HG02763 (cell line): ENCODE measurements at regions not wholly inside any gene's neighbourhood (a gene's known extent, or its start where the extent isn't known, plus 50 kb on each side); places are given as distances from the start of the nearest gene placed in this dataset.

Experiments
- ATAC-seq: cut with Tn5 transposase; IDR thresholded peaks from one replicate; pipeline ENCODE4 v1.9.1; 2021; ENCODE audit warnings: mild to moderate bottlenecking, moderate library complexity; ENCODE audit not compliant: unreplicated experiment

GRCh38 chr6:14252271-14252850 lies 134.8 kb downstream of the CD83 start:
- ATAC-seq: no peak

DNA sequence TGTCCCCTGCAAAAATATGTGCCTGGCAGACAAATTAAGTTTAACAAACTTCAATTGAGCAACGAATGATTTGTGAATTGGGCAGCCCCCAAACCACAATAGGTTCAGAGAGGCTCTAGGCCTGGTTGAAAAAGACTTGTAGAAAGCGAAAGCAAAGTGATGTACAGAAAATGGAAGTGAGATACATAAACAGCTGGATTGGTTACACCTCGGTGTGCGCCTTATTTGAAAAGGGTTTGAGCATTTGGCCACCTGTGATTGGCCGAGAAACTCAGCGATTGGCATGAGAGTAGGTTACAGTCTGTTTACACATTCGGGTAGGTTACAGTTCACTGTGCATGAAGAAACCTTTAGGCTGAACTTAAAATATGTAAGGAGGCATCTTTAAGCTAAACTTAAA lies 136.9 kb downstream of the CD83 start:
- peak; percentile 85 for ATAC-seq

DNA sequence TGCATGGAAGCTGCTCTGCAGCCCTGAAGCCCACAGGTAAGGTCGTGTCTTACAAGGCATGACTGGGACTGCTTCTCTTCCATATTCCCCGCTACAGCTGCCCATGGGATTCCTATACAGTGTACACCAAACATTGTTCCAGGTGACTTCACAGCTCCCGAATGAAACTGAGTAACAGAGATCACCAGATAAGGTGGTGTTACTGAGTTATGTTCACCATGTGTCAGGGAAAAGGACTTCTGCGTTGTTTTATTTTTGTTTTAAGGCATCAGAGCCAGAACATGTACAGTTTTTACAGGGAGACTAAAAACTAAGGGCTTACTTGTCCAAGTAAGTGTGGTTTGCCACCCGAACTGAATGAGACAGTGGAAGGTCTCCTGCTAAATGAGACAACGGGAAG lies 138.3 kb downstream of the CD83 start:
- no peak for ATAC-seq

DNA sequence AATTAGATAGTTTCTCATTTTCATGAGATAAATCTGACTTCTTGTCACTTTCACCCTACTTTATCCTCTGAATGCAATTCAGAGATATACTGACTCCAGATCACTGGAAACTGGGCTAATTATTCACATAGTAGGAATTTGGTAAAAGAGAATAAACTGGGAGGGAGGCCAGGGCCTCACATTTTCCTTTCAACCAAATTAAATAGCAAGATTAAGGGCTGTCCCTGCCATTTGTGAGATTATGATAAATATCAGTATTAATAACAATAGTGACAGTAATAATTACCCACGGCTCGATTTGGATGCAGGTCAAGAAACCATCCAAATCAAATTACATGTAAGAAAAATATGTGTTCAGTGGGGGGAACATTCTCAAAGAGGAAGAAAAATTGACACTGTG lies 140.5 kb downstream of the CD83 start:
- no peak for ATAC-seq

- ATAC-seq: no peak
Observed at GRCh38 chr6:14258695-14259593, 141.4 kb downstream of the CD83 start.

DNA sequence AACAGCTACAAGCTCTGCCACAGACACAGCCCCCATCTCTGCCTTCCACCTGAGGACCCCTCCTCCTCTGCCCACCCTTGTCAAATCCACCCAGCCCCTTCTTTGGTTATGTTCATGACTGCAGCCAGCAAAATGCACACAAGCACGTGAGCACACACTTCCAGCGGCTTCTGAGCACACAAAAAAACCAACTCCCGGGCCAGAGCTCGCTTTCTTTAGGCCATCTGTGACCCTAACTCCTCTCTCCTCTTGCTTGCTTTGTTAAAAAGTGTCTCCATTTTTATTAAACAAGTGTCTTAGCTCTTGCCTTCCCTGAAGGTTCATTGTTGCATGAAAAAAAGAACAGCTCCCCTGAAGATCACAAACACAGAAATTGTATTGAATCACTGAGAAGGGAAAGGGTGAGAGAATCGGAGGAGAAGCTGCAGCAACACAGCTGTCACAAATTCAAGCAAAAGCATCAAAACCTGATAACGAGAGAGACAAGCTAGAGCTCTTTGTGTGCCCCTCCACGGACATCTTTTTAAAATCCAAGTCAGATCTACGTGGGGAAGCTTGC lies 142.1 kb downstream of the CD83 start:
- no peak for ATAC-seq

DNA sequence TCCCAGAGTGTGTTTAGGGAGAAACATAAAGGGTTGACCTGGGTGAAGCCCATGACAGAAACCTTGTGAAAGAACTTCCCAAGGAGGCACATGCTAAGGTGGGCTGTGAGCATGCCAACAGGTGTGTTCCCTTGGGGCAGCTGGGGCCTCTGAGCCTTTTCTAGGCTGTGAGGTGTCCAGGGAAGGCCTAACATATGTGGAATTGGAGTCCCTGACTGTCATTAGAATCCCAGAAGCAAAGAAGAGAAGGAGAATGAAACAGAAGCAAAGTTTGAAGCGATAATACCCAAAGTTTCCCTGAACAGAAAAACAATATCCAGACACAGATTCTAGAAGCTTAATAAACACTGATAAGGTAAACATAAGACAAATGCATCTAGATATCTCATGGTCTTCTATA lies 143.3 kb downstream of the CD83 start:
- no peak for ATAC-seq

- no peak for ATAC-seq
Observed at GRCh38 chr6:14263881-14264424, 146.4 kb downstream of the CD83 start.

- no peak for ATAC-seq
Observed at GRCh38 chr6:14265049-14266021, 147.8 kb downstream of the CD83 start.

- ATAC-seq: no peak
Observed at GRCh38 chr6:14266266-14266665, 148.7 kb downstream of the CD83 start.

DNA sequence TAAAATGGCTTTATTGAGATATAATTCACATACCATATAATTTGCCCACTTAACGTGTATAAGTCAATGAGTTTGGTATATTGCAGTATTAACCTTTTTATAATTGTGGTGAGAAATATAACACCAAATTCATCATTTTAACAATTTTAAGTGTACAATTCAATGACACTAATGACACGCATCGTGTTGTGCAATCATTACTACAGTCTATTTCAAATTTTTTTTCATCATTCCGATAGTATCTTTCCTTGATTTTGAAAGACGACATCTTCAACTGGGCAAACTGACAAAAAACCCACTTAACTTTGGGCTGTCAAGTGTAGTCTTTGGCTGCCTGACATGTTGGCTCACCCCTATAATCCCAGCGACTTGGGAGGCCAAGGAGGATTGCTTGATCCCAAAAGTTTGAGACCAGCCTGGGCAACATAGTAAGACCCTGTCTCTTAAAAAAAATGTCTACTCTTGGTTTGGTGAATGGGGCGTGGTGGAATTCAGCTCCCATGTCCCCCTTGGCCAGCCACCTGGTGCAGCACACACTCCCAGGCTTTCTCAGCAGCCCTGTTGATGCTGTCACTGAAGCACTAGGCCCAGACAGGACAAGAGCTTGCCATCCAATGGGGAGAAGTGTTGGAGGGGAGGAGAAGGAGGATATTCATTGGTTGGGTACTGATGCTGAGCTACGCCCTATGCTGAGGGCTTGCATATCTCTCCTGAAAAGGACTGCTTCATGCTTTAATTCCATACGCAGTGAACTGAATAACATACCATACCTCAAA lies 150.5 kb downstream of the CD83 start:
- no peak for ATAC-seq

DNA sequence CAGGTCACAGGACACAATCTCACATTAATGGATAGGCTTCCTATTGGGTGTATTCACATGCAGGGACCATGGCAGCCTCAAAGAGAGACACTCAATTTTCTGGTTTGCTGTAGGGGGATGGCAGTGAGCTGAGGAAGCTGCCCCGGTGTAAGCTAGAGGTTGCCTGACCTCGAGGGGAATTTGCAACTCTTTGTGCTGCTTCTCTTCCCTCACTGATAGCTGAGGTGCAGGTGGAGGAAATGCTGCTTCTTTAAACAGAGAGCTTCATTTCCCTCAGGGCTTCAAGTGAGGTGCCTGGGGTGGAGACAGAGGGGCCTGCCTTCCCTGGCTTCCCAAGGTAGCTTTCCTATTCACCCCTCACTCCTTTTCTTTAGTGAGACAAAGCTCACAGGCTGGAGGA lies 151.9 kb downstream of the CD83 start:
- ATAC-seq: no peak

DNA sequence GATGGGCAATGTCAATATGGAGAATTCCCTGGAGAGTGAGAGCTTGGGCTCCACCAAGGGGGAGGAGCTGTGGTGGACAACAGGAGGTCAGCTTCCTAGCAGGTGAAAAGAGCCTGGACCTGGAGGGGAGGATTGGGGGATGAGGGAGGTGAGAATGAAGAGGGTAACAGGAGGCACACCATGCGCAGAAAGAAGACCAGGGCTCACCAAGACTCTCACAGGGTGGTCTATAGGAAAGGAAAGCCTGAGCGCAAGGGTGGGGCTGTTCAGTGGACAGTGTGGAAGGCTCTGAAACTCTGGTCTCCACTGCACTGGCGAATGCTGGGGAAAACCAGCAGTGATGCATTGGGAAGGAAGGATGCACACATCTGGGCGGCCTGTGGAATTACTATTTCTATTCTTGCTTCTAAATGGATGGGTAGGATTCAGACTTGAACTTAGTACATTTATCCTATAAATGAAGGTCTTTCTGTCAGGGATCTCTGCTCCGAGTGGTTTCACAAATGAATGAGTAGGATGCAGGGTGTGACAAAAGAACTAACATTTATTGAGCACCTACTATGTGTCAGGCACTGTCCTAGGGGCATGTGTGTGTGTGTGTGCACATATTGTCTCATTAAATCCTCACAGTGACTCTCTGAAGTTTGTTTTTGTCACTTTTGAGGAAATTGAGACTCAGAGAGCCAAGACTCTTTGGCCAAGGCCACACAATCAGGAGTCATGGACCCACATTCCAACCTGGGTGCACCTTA lies 152.7 kb downstream of the CD83 start:
- no peak for ATAC-seq

DNA sequence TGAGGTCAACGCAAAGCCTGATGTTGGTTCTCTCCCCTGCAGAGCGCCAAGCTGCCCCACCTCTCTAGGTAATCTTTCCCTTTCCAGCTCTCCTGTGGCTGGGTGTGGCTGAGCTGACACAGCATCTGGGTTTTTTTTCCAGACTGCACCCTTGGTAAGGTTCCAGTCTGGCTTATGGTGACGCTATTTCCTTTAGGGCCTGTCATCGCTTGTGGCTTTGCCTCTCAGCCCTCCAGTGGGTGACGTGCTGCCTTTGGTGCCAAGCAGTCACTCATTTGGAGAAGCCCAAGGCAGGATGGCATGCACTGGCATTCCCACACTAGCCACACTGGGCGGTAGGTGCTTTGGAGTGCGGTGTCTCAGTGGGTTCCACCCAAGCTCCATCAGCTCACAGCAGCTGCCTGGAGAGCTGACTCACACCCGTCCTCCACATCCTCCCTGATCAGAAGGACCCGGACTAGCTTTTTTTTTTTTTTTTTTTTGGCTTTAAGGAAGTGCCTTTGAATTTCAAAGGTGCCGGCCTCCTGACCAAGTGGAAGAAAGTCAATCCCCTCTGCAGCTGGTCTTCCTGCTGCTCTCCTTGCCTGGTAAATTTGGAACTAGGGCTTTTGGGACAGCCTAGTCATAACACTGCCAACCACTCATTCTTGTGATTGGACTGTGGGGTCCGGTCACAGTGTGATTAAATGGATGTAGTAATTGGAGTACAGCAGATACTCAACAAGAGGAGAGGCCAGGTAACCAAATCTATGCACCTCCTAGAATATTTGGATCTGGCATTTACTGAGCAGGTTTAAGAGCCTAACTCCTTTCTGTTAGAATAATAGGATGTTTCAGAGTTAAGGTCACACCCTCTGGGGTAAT lies 153.6 kb downstream of the CD83 start:
- no peak for ATAC-seq

DNA sequence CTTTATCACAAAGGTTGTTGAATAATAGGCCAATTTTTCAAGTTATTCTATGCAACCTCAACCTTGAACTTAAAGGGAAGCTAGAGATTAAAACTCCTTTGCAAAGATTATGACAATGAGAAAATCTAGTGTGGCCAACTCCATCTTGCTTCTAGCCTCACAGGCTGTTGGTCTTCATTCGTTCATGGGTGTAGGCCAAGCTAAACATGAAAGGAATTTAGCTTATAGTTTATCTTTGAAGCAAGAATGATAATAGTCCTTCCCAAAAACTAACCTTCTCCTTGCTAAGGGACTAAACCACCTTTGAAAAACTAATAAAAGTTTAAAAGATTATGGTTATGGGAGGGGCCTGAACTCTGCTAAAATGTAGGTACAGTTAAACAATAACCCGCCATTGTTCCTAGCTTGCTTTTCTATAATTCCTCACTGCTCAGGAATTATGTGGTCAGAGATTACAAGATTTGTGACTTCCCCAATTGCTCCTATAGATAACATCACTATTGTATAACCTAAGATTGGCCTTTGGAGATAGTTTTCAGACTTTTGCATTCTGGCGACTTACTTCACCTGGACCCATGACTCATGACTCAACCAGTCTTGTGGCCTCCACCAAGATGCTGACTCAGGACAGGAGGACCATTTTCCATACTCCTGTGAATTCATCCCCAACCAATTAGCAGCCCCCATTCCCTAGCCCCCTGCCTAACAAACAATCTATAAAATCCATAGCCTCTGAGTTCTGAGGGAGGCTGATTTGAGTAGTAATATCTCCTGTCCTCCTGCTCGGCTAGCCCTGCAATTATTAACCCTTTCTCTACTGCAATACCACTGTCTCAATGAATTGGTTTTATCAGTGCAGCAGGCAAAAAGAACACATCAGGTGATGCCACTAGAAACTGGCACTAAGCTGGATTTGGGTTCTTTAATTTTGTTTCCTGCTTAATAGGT lies 154.5 kb downstream of the CD83 start:
- no peak for ATAC-seq

DNA sequence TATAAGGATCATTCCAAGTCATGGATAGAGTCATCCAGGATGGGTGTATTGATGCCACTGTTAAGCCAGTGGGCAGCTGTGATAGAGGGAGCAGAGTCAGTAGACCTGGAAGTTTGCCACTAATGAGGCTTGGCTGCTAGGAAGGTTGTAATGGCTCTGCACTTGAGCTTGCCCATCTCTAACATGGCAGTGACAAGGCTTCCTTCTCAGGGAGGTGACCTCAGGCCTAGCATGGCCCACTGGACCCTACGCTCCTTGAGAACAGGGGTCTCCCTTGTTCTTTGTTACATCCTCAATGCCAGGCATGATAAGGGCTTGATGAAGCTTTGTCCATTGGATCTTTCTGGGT lies 155.1 kb downstream of the CD83 start:
- ATAC-seq: no peak

DNA sequence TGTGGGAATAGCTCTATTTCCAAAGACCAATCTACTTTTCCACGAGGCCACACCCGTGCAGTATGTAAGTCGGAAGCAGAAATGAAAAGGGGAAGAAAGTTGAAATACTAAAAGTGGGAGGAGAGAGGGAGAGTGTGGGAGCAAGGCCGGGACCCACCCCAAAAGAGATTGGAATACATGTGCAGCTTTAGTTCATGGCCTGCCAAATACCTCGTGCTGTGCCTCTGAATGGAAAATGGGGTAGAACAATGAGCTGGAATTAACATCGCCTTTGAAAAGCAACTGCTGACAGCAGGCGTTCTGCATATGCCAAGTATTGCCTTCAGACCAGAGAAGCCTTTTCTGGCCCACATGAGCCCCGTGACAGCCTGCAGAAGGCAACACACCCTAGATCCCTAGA lies 155.6 kb downstream of the CD83 start:
- no peak for ATAC-seq
